K562 (cell line): ENCODE measurements at regions not wholly inside any gene's neighbourhood (a gene's known extent, or its start where the extent isn't known, plus 50 kb on each side); places are given as distances from the start of the nearest gene placed in this dataset.

Experiments used
- ATF3 ChIP-seq, 2 experiments: fragments of 450-650 bp in 1 of 2; sonication (generic) in 1 of 2; formaldehyde crosslinking in 1 of 2; IDR thresholded peaks in 1 of 2; conservative IDR thresholded peaks in 1 of 2; 2 replicates each; pipeline versions ENCODE4 v1.6.1 to v1.8.1; 2016 to 2023; ENCODE audit warnings: mild to moderate bottlenecking in 2 of 2, moderate library complexity in 2 of 2, inconsistent platforms in 1 of 2, missing genetic modification reagents in 1 of 2
- BDP1 ChIP-seq: IDR thresholded peaks from 3 replicates; pipeline ENCODE4 v1.6.1; 2011; ENCODE audit not compliant: insufficient read length, insufficient read depth
- ETV5 ChIP-seq: sonication (generic); formaldehyde crosslinking; IDR thresholded peaks from 2 replicates; pipeline ENCODE4 v1.4.0; 2020; ENCODE audit warnings: low read depth, mild to moderate bottlenecking, missing genetic modification reagents
- ETV6 ChIP-seq, 3 experiments: fragments of 150-350 bp in 1 of 3; sonication (generic) in 1 of 3; formaldehyde crosslinking in 1 of 3; IDR thresholded peaks; 2 replicates each; pipeline versions ENCODE4 v1.6.1 to v1.8.0; 2014 to 2022; ENCODE audit warnings: borderline replicate concordance in 2 of 3, low read depth in 2 of 3, antibody characterized with exemption in 1 of 3, low read length in 1 of 3, mild to moderate bottlenecking in 1 of 3, missing genetic modification reagents in 1 of 3
- FOSL1 ChIP-seq: fragments of 200-800 bp; sonication (Bioruptor generic); conservative IDR thresholded peaks from 2 replicates; pipeline ENCODE4 v1.6.1; 2016; ENCODE audit warnings: missing genetic modification characterization, missing compliant biosample characterization
- MAZ ChIP-seq, 2 experiments: fragments of 450-650 bp in 1 of 2; sonication (generic) in 1 of 2; formaldehyde crosslinking; IDR thresholded peaks in 1 of 2; conservative IDR thresholded peaks in 1 of 2; 2 replicates each; pipeline versions ENCODE4 v1.4.0 to v1.5.0; 2020; ENCODE audit warnings: mild to moderate bottlenecking in 1 of 2, missing genetic modification reagents in 1 of 2
- MECOM ChIP-seq: fragments of 250-450 bp; sonication (Bioruptor Pico); IDR thresholded peaks from 2 replicates; pipeline ENCODE4 v1.8.0; 2022; ENCODE audit warnings: inconsistent platforms
- MEIS2 ChIP-seq: fragments of 450-650 bp; IDR thresholded peaks from 2 replicates; pipeline ENCODE4 v1.6.1; 2014; ENCODE audit warnings: mild to moderate bottlenecking; ENCODE audit not compliant: partially characterized antibody
- NFIC ChIP-seq: fragments of 450-650 bp; IDR thresholded peaks from 2 replicates; pipeline ENCODE4 v1.6.1; 2017; ENCODE audit warnings: mild to moderate bottlenecking, inconsistent platforms
- RFX5 ChIP-seq: IDR thresholded peaks from 2 replicates; pipeline ENCODE4 v1.6.1; 2011; ENCODE audit warnings: low read depth, mild to moderate bottlenecking, improper control_type of control experiment, low read length
- STAG1 ChIP-seq: sonication (generic); formaldehyde crosslinking; IDR thresholded peaks from 2 replicates; pipeline ENCODE4 v1.5.0; 2020; ENCODE audit warnings: missing genetic modification reagents, borderline replicate concordance
- TAF9B ChIP-seq: fragments of 450-650 bp; IDR thresholded peaks from 2 replicates; pipeline ENCODE4 v1.6.1; 2018; ENCODE audit warnings: mild to moderate bottlenecking; ENCODE audit not compliant: partially characterized antibody
- ZC3H4 ChIP-seq: sonication (generic); formaldehyde crosslinking; IDR thresholded peaks from 2 replicates; pipeline ENCODE4 v1.9.0; 2021; ENCODE audit warnings: missing genetic modification reagents, borderline replicate concordance
- ZFX ChIP-seq: sonication (generic); formaldehyde crosslinking; IDR thresholded peaks from 2 replicates; pipeline ENCODE4 v1.8.0; 2022; ENCODE audit warnings: mild to moderate bottlenecking, missing genetic modification reagents, moderate library complexity
- ZNF175 ChIP-seq: fragments of 200-800 bp; sonication (Bioruptor generic); IDR thresholded peaks from 2 replicates; pipeline ENCODE4 v1.6.1; 2016; ENCODE audit warnings: low read depth, mild to moderate bottlenecking, missing genetic modification characterization, missing compliant biosample characterization
- ZNF318 ChIP-seq, 2 experiments: fragments of 450-650 bp; IDR thresholded peaks; 2 replicates each; pipeline ENCODE4 v1.6.1; 2016; ENCODE audit warnings: mild to moderate bottlenecking in 2 of 2, borderline replicate concordance in 1 of 2, low read depth in 1 of 2, moderate library complexity in 1 of 2

DNA sequence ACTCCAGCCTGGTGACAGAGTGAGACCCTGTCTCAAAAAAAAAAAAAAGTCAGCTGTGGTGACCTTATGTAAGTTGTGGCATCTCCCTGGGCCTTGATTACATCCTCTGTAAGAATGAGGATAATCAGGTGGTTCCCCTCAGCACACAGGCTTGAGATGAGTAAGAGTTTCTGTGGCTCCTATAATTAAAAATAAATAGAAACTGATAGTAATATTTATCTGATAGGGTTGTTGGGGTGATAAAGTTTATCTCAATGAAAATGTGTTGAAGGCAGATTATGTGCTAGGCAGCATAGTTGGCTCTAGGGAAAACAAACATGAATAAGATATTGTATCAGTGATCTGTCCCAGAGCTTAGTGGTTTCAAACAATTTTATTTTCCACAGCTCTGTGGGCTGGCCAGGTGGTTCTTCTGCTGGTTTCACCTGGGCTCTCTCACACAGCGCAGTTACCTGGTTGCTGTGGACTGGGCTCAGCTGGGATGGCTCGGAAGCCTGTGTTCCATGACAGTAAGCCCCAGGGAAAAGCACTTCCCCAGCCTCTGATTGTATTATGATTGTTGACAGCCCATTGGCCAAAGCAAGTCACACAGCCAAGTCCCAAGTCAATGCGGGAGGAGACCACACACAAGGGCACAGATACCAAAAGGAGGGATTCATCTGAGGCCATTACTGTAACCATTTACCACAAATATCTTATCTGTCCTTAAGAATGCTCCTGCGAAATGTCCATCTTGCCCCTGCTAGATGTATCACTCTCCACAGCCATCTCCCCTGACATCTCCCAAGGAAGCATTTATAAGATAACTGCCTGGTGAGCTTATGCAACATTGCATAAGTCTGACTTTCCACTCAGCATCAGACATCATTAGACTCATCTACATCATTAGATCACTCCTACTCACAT, 151.7 kb downstream of the NUAK1 start (continued):
- TF ChIP-seq ATF3 (IDR thresholded peaks at IDR 0.05) = peak; percentile 73; the same call in 1 of the 2 replicates
- no peak for TF ChIP-seq ATF3 (CRISPR knock-in tag; conservative IDR thresholded peaks at IDR 0.05)
- no peak for TF ChIP-seq ETV5
- 0 out of 2 replicates have a peak, but pooled peaks have one; percentile 26 for TF ChIP-seq ZNF175 (CRISPR knock-in tag)
- TF ChIP-seq TAF9B = no peak
- TF ChIP-seq ETV6 (IDR thresholded peaks at IDR 0.05; ENCODE audit: borderline replicate concordance in 1 of 2, low read depth in 2 of 2, low read length in 1 of 2) = no peak
- no peak for TF ChIP-seq ETV6 (CRISPR knock-in tag; IDR thresholded peaks at IDR 0.05; ENCODE audit: borderline replicate concordance)
- TF ChIP-seq ZC3H4 (CRISPR knock-in tag) = no peak
- TF ChIP-seq RFX5 = no peak
- TF ChIP-seq STAG1 (CRISPR knock-in tag) = no peak
- TF ChIP-seq MECOM = peak; percentile 44; the same call in 1 of the 2 replicates
- TF ChIP-seq MAZ (CRISPR knock-in tag; conservative IDR thresholded peaks at IDR 0.05 in 1 of 2, IDR thresholded peaks at IDR 0.05 in 1 of 2) = no peak
- peak; percentile 38 for TF ChIP-seq FOSL1
- TF ChIP-seq MEIS2 = peak; percentile 38
- TF ChIP-seq ZFX (CRISPR knock-in tag) = no peak
- TF ChIP-seq ZNF318 (IDR thresholded peaks at IDR 0.05; ENCODE audit: borderline replicate concordance in 1 of 2, low read depth in 1 of 2) = no peak
- no peak for TF ChIP-seq NFIC
- no peak for TF ChIP-seq BDP1
